IPS DF 19.7 (cell line): ENCODE measurements at regions not wholly inside any gene's neighbourhood (a gene's known extent, or its start where the extent isn't known, plus 50 kb on each side); places are given as distances from the start of the nearest gene placed in this dataset.
"Not testable (repeated sequence)": the region's sequence is repeated elsewhere in the genome, so short reads cannot be mapped to it uniquely, and the experiment has no call there.

Source experiments
- DNase-seq: peaks from one replicate; pipeline ENCODE4 v3.0.0-alpha.2; 2013; ENCODE audit warnings: low read depth, low spot score

- no peak for DNase-seq
Observed at GRCh38 chr1:171397851-171398469, 84.0 kb downstream of the FMO4 start.

GRCh38 chr1:171403393-171403792 lies 81.9 kb upstream of the PRRC2C start:
- DNase-seq: no peak

GRCh38 chr1:171405391-171405714 lies 80.0 kb upstream of the PRRC2C start:
- DNase-seq: no peak

- not testable (repeated sequence) for DNase-seq
Observed at GRCh38 chr1:171413557-171413956, 71.8 kb upstream of the PRRC2C start.

- no peak for DNase-seq
Observed at GRCh38 chr1:171418546-171418945, 66.8 kb upstream of the PRRC2C start.

- DNase-seq: no peak
Observed at GRCh38 chr1:171420810-171421209, 64.5 kb upstream of the PRRC2C start.

GRCh38 chr1:171421413-171422020 lies 63.8 kb upstream of the PRRC2C start:
- DNase-seq: no peak

- no peak for DNase-seq
Observed at GRCh38 chr1:171422511-171422910, 62.8 kb upstream of the PRRC2C start.

- no peak for DNase-seq
Observed at GRCh38 chr1:171424494-171424893, 60.8 kb upstream of the PRRC2C start.

GRCh38 chr1:171426645-171427044 lies 58.7 kb upstream of the PRRC2C start:
- no peak for DNase-seq

GRCh38 chr1:171427852-171428471 lies 57.4 kb upstream of the PRRC2C start:
- DNase-seq: no peak

GRCh38 chr1:171429137-171429536 lies 56.2 kb upstream of the PRRC2C start:
- DNase-seq: no peak

- peak; percentile 69 for DNase-seq
Observed at GRCh38 chr1:171431994-171432393, 53.3 kb upstream of the PRRC2C start.

- no peak for DNase-seq
Observed at GRCh38 chr1:171432473-171432872, 52.9 kb upstream of the PRRC2C start.

- DNase-seq: no peak
Observed at GRCh38 chr1:171433451-171433850, 51.9 kb upstream of the PRRC2C start.

- DNase-seq: no peak
Observed at GRCh38 chr1:171434717-171435346, 50.5 kb upstream of the PRRC2C start.
